T-helper 2 cell treated with Interferon-gamma antibody and Interleukin-4, amounts not matched to agents 5 μg/mL and 100 μg/mL, for 36 hours (primary cell): ENCODE measurements at regions not wholly inside any gene's neighbourhood (a gene's known extent, or its start where the extent isn't known, plus 50 kb on each side); places are given as distances from the start of the nearest gene placed in this dataset.

Experiments
- DNase-seq: peaks from one replicate; pipeline ENCODE4 v3.0.0; 2021; ENCODE audit warnings: low spot score
- H3K27ac Mint-ChIP-seq: one replicate; pipeline ENCODE4 v1.8.0; 2021; ENCODE audit warnings: mild to moderate bottlenecking, mixed read lengths
- H3K27me3 Mint-ChIP-seq: one replicate; pipeline ENCODE4 v1.8.0; 2021; ENCODE audit warnings: low read depth, mixed read lengths
- H3K36me3 Mint-ChIP-seq: one replicate; pipeline ENCODE4 v1.8.0; 2021; ENCODE audit warnings: low read depth, mixed read lengths
- H3K4me1 Mint-ChIP-seq: one replicate; pipeline ENCODE4 v1.8.0; 2021; ENCODE audit warnings: low read depth, mixed read lengths
- H3K4me3 Mint-ChIP-seq: one replicate; pipeline ENCODE4 v1.8.0; 2022; ENCODE audit warnings: mild to moderate bottlenecking, moderate library complexity, mixed read lengths
- H3K9me3 Mint-ChIP-seq: one replicate; pipeline ENCODE4 v1.8.0; 2021; ENCODE audit warnings: mixed read lengths

GRCh38 chr6:105771313-105771970 is 314.7 kb upstream of the PRDM1 start:
- Mint-ChIP-seq H3K9me3 (peaks cover 26% of the 10 kb centered on the region), H3K27ac (no peak overlapping the region)
- DNase-seq, result no peak

DNA sequence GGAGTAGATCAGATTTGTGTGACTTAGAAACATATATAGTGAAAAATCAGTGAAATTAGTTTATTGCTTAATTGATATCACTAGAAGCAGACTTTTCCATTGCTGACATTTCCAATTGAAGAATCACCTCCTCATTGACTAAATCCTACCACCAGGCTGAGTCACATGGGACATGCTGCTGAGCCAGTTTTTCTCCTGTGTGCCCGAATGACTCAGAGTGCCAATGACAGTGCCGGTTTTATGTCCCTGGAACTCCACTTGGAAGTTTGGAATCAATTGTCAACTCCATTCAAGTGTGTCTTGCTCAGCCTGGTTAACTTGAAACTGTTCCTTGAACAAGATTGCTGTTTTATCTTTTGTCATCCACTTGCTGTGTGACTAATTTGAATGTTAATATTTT is 316.1 kb upstream of the PRDM1 start:
- Mint-ChIP-seq H3K27me3 (peaks cover 5% of the 10 kb centered on the region), H3K4me3 (no peak overlapping the region), H3K9me3 (peaks cover 20% of the 10 kb centered on the region), H3K27ac (no peak overlapping the region), H3K36me3 (peaks cover 7% of the 10 kb centered on the region), H3K4me1 (peaks cover 4% of the 10 kb centered on the region)
- no peak for DNase-seq

More at GRCh38 chr6:105771313-105771970, 314.7 kb upstream of the PRDM1 start:
- Mint-ChIP-seq H3K4me3 (no peak overlapping the region), H3K27me3 (no peaks in the 10 kb centered on the region), H3K4me1 (peaks cover 2% of the 10 kb centered on the region), H3K36me3 (peaks cover 14% of the 10 kb centered on the region)

DNA sequence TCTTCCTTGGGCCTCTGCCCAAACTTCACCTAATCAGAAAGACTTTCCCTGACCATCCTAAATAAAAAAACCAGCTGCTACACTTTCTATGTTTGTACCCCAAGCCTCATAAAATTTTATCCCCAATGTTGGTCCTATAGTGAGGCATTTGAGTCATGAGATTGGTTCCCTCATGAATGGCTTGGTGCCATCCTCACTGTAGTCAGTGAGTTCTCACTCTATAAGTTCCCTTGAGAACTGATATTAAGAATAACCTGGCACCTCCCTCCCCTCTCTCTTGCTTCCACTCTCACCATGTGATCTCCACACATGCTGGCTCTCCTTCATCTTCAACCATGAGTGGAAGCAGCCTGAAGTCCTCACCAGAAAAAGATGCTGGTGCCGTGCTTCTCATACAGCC is 316.9 kb upstream of the PRDM1 start:
- no peak for DNase-seq
- no peak overlapping the region for H3K4me3 Mint-ChIP-seq
- H3K27ac Mint-ChIP-seq, result no peak overlapping the region
- H3K9me3 Mint-ChIP-seq, result peaks cover 13% of the 10 kb centered on the region
- peaks cover 5% of the 10 kb centered on the region for H3K27me3 Mint-ChIP-seq
- H3K4me1 Mint-ChIP-seq, result peaks cover 8% of the 10 kb centered on the region
- H3K36me3 Mint-ChIP-seq, result peaks cover 8% of the 10 kb centered on the region

DNA sequence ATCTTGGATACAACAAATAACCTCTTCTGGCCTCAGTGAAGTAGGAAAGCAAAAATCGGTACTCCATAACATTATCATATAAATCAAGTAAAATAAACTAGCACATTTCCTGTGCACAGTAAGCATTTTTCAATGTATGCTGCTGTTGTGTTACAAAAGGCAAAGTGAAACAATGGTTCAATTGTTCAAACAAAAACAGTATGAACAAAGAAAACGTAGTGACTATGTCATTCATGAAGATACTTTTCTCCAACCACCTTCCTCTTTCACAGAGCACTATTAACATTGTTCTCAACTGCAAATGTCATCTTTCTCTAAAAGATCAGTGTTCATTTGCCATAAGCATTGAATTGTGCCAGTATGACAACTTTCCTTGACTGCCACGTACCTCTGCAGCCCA is 318.6 kb upstream of the PRDM1 start:
- Mint-ChIP-seq H3K27ac (no peak overlapping the region), H3K36me3 (peaks cover 9% of the 10 kb centered on the region), H3K4me1 (peaks cover 8% of the 10 kb centered on the region), H3K9me3 (peaks cover 11% of the 10 kb centered on the region), H3K4me3 (no peak overlapping the region), H3K27me3 (peaks cover 8% of the 10 kb centered on the region)
- DNase-seq, result no peak

DNA sequence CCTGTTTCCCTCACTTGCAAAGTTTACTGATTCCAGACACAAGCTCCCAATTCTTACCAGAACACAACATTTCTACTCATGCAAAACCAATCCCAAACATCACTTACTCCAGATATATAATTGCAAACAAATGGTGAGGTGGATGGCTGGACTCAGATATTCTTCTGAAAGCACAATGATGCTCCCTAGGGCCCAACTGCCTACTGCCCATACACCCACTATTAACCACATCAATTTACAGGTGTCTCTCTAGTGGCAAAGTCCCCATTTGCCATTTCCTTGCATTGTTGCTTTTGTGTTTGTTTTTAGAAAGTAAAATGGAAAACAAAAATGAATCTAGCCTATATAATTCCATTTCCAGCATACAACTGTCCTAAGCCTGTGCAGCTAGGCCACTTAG is 320.9 kb upstream of the PRDM1 start:
- Mint-ChIP-seq H3K27ac (no peak overlapping the region), H3K4me3 (no peak overlapping the region), H3K9me3 (peaks cover 7% of the 10 kb centered on the region), H3K4me1 (peaks cover 11% of the 10 kb centered on the region), H3K27me3 (peaks cover 9% of the 10 kb centered on the region), H3K36me3 (peaks cover 6% of the 10 kb centered on the region)
- no peak for DNase-seq

GRCh38 chr6:105764315-105764714 is 321.8 kb upstream of the PRDM1 start:
- no peak overlapping the region for H3K4me3 Mint-ChIP-seq
- peaks cover 6% of the 10 kb centered on the region for H3K36me3 Mint-ChIP-seq
- H3K4me1 Mint-ChIP-seq, result peaks cover 16% of the 10 kb centered on the region
- peaks cover 13% of the 10 kb centered on the region for H3K9me3 Mint-ChIP-seq
- DNase-seq, result no peak
- no peak overlapping the region for H3K27ac Mint-ChIP-seq
- H3K27me3 Mint-ChIP-seq, result peaks cover 9% of the 10 kb centered on the region

DNA sequence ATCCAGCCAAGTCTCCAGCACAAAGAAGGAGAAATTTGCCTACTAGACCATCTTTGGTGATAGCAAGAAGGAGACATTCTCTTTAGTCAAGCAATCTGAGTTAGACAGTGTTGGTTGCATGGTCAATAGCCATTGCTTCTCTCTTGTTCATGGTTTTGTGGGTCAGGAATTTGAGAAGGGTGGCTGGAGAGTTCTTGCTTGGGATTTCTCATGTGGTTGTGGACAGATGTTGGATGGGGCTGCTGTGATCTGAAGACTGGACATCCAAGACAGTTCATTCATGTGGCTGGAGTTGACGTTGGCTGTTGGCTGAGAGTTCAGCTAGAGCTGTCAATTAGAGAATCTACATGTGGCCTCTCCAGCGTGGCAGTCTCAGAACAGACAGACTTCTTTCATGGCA is 322.3 kb upstream of the PRDM1 start:
- Mint-ChIP-seq H3K4me3 (no peak overlapping the region), H3K27ac (no peak overlapping the region), H3K4me1 (peaks cover 18% of the 10 kb centered on the region), H3K27me3 (peaks cover 9% of the 10 kb centered on the region), H3K9me3 (peaks cover 13% of the 10 kb centered on the region), H3K36me3 (peaks cover 6% of the 10 kb centered on the region)
- DNase-seq, result no peak

DNA sequence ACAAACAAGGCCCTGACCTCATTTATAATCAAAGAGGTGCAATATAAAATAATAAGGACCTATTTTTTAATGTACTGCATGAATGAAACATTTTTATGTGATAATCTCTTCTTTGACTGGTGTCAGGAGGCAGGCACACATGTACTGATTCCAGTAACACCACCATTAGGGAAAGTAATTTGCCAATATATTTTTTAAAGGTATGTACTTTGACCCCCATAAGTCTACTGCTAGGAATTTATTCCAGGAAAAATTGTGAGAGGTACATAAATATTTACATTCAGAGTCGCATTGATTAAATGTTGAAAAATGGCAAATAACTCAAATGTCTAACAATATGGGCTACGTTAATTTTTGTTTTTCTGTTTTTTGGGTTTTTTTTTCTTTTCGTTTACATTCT is 325.4 kb upstream of the PRDM1 start:
- Mint-ChIP-seq H3K9me3 (peaks cover 28% of the 10 kb centered on the region), H3K4me1 (peaks cover 47% of the 10 kb centered on the region), H3K36me3 (peaks cover 29% of the 10 kb centered on the region), H3K27me3 (peaks cover 9% of the 10 kb centered on the region), H3K27ac (no peak overlapping the region), H3K4me3 (no peak overlapping the region)
- no peak for DNase-seq

- Mint-ChIP-seq H3K36me3 (peaks cover 29% of the 10 kb centered on the region), H3K27me3 (peaks cover 4% of the 10 kb centered on the region), H3K9me3 (peaks cover 27% of the 10 kb centered on the region), H3K4me1 (peaks cover 47% of the 10 kb centered on the region), H3K27ac (no peak overlapping the region), H3K4me3 (no peak overlapping the region)
- no peak for DNase-seq
Observed at GRCh38 chr6:105759946-105760345, 326.2 kb upstream of the PRDM1 start.

GRCh38 chr6:105759015-105759414 is 327.1 kb upstream of the PRDM1 start:
- Mint-ChIP-seq H3K9me3 (peaks cover 27% of the 10 kb centered on the region), H3K4me3 (no peak overlapping the region)

DNA sequence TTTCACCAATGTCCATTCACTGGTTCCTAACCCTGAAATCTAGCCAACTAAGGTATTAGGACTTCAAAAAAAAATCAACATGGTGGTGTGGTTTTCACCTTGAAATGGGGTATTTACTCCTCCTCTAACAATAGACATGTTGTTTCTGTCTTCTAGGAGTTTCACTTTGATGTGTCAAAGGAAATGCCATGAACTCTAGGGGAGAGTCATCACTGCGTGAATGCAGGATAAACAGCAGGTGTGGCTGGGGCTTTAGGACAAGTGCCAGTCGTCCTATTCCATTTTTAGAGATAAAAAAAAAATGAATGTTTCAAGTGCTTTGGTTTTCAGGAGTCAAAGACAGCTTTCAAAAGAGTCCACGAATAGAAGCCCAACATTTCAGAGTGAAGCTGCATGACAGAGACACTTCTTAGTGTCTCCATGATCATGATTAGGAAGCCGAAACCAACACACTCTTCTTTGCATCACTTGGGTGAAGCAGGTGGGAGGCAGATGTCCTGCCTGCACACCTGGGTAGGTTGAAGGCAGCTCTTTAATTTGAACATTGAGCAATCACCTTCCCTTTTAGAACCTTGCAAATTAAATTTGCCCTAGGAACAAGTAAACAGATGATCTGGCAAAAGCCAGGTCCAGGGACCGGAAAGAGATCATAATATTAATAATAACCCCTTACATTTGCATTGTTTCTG is 328.5 kb upstream of the PRDM1 start:
- peak; percentile 29 for DNase-seq
- H3K4me1 Mint-ChIP-seq, result peaks cover 46% of the 10 kb centered on the region
- peak overlapping the region; percentile 88 for H3K27ac Mint-ChIP-seq
- peaks cover 27% of the 10 kb centered on the region for H3K36me3 Mint-ChIP-seq
- peaks cover 2% of the 10 kb centered on the region for H3K27me3 Mint-ChIP-seq
- peaks cover 24% of the 10 kb centered on the region for H3K9me3 Mint-ChIP-seq
- H3K4me3 Mint-ChIP-seq, result peak overlapping the region; percentile 70

More at GRCh38 chr6:105759015-105759414, 327.1 kb upstream of the PRDM1 start:
- Mint-ChIP-seq H3K27ac (no peak overlapping the region), H3K4me1 (peaks cover 43% of the 10 kb centered on the region), H3K27me3 (peaks cover 4% of the 10 kb centered on the region), H3K36me3 (peaks cover 29% of the 10 kb centered on the region)
- DNase-seq, result no peak

DNA sequence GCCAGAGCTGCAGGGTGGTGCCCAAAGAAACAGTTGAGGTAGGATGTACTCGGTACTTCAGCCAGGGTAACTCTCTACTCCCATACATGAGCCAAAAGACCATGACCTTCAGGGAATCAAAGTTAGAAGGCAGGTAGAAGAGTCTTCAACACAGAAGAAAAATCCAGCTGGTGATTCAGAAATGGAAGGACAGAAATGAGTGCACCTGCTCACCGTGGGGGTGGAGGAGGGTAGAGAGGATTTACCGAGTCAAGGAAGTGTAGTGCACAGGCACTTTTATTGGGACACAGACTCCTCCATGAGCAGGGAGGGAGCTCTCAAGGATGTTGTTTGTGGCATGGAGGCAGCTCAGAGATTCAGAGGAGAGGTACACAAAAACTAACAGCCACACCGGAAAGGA is 330.3 kb upstream of the PRDM1 start:
- peak overlapping the region; percentile 32 for H3K27ac Mint-ChIP-seq
- peaks cover 50% of the 10 kb centered on the region for H3K4me1 Mint-ChIP-seq
- H3K9me3 Mint-ChIP-seq, result peaks cover 28% of the 10 kb centered on the region
- DNase-seq, result no peak
- peak overlapping the region; percentile 34 for H3K4me3 Mint-ChIP-seq
- H3K27me3 Mint-ChIP-seq, result no peaks in the 10 kb centered on the region
- peaks cover 32% of the 10 kb centered on the region for H3K36me3 Mint-ChIP-seq

- H3K4me3 Mint-ChIP-seq, result no peak overlapping the region
- DNase-seq, result no peak
- peaks cover 2% of the 10 kb centered on the region for H3K27me3 Mint-ChIP-seq
- peaks cover 23% of the 10 kb centered on the region for H3K9me3 Mint-ChIP-seq
- H3K27ac Mint-ChIP-seq, result no peak overlapping the region
- peaks cover 46% of the 10 kb centered on the region for H3K4me1 Mint-ChIP-seq
- peaks cover 31% of the 10 kb centered on the region for H3K36me3 Mint-ChIP-seq
Observed at GRCh38 chr6:105753620-105754211, 332.4 kb upstream of the PRDM1 start.

DNA sequence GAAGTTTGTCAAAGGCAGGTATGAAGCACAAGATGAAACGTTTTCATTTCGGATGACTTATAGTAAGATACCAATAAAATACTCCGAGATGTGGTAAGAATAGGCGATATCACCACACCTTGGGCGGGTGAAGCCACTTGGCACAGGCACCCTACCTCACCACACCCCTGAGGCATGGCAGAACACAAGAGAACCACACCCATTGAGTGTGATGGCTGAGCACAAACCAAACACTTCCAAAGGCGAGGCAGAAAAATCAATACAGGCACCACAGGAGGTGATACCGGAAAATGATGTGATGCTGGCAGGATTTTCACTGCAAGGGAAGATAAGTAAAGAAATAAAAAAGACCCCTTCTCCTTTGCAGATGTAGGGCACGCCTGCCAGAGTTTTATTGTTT is 332.9 kb upstream of the PRDM1 start:
- peaks cover 2% of the 10 kb centered on the region for H3K27me3 Mint-ChIP-seq
- no peak overlapping the region for H3K4me3 Mint-ChIP-seq
- peaks cover 23% of the 10 kb centered on the region for H3K9me3 Mint-ChIP-seq
- H3K4me1 Mint-ChIP-seq, result peaks cover 46% of the 10 kb centered on the region
- H3K27ac Mint-ChIP-seq, result no peak overlapping the region
- H3K36me3 Mint-ChIP-seq, result peaks cover 32% of the 10 kb centered on the region
- no peak for DNase-seq
